Naive thymus-derived CD4-positive, alpha-beta T cell (primary cell): ENCODE measurements at regions not wholly inside any gene's neighbourhood (a gene's known extent, or its start where the extent isn't known, plus 50 kb on each side); places are given as distances from the start of the nearest gene placed in this dataset.
"Not testable (repeated sequence)": the region's sequence is repeated elsewhere in the genome, so short reads cannot be mapped to it uniquely, and the experiment has no call there.

Experiments used
- ATAC-seq: fragments of 150-1000 bp; cut with Tn5 transposase; 2 replicates; pipeline ENCODE4 v1.10.0; 2021; ENCODE audit warnings: mild to moderate bottlenecking, moderate library complexity
- CTCF ChIA-PET: fragments of 350-600 bp; sonication (Branson Sonifier 250); formaldehyde crosslinking; loops from one replicate; lab custom pipeline; 2021; ENCODE audit warnings: antibody characterized with exemption; lab: Charles Lee
- POLR2A ChIA-PET: fragments of 350-600 bp; sonication (Branson Sonifier 250); formaldehyde crosslinking; loops from one replicate; lab custom pipeline; 2021; ENCODE audit warnings: antibody characterized with exemption, inconsistent platforms; lab: Charles Lee
- DNase-seq, 9 donors: peaks; one replicate each; pipeline versions ENCODE4 v3.0.0 to v3.0.0-alpha.2; 2020 to 2022; ENCODE audit warnings: mixed read lengths in 1 of 9
- H3K27ac ChIP-seq: one replicate; pipeline ENCODE4 v1.7.0; 2013; ENCODE audit warnings: mild to moderate bottlenecking, low read depth, low read length, moderate library complexity
- H3K27me3 ChIP-seq, 2 donors: one replicate each; pipeline ENCODE4 v1.7.0; 2013; ENCODE audit warnings: low read length in 2 of 2, mild to moderate bottlenecking in 2 of 2, moderate library complexity in 2 of 2; ENCODE audit not compliant: control insufficient read depth in 2 of 2, insufficient read depth in 2 of 2
- H3K36me3 ChIP-seq, 3 experiments: 1 replicate in 2 of 3; 2 replicates in 1 of 3; pipeline ENCODE4 v1.7.0; 2013; ENCODE audit warnings: low read length in 3 of 3, mild to moderate bottlenecking in 3 of 3, moderate library complexity in 1 of 3; ENCODE audit not compliant: insufficient read depth in 3 of 3, control insufficient read depth in 2 of 3
- H3K4me1 ChIP-seq, 2 donors: one replicate each; pipeline ENCODE4 v1.7.0; 2013; ENCODE audit warnings: low read length in 2 of 2, mild to moderate bottlenecking in 2 of 2, moderate library complexity in 1 of 2; ENCODE audit not compliant: control insufficient read depth in 2 of 2, insufficient read depth in 2 of 2
- H3K4me3 ChIP-seq: 2 replicates; pipeline ENCODE4 v1.7.0; 2013; ENCODE audit warnings: mild to moderate bottlenecking, low read length
- H3K9me3 ChIP-seq, 3 experiments: 1 replicate in 2 of 3; 2 replicates in 1 of 3; pipeline ENCODE4 v1.7.0; 2013; ENCODE audit warnings: low read length in 3 of 3; ENCODE audit not compliant: control insufficient read depth in 2 of 3
- H3K27ac Mint-ChIP-seq, 9 donors: one replicate each; pipeline ENCODE4 v1.8.0; 2020 to 2022; ENCODE audit warnings: mixed read lengths in 9 of 9, mild to moderate bottlenecking in 8 of 9, moderate library complexity in 5 of 9, inconsistent platforms in 2 of 9
- H3K27me3 Mint-ChIP-seq, 5 donors: one replicate each; pipeline ENCODE4 v1.8.0; 2021 to 2022; ENCODE audit warnings: mixed read lengths in 5 of 5, mild to moderate bottlenecking in 1 of 5
- H3K36me3 Mint-ChIP-seq, 5 donors: one replicate each; pipeline ENCODE4 v1.8.0; 2020 to 2022; ENCODE audit warnings: mixed read lengths in 5 of 5, mild to moderate bottlenecking in 3 of 5, inconsistent platforms in 1 of 5
- H3K4me1 Mint-ChIP-seq, 7 donors: one replicate each; pipeline ENCODE4 v1.8.0; 2020 to 2022; ENCODE audit warnings: mixed read lengths in 7 of 7, mild to moderate bottlenecking in 3 of 7, inconsistent platforms in 1 of 7
- H3K4me3 Mint-ChIP-seq, 10 donors: one replicate each; pipeline ENCODE4 v1.8.0; 2020 to 2022; ENCODE audit warnings: mild to moderate bottlenecking in 10 of 10, mixed read lengths in 10 of 10, moderate library complexity in 6 of 10, inconsistent platforms in 2 of 10
- H3K9me3 Mint-ChIP-seq, 11 donors: one replicate each; pipeline ENCODE4 v1.8.0; 2020 to 2022; ENCODE audit warnings: mixed read lengths in 11 of 11, mild to moderate bottlenecking in 4 of 11, inconsistent platforms in 1 of 11, moderate library complexity in 1 of 11
- intact Hi-C, 2 donors: fragments of 100-400 bp; cut with micrococcal nuclease; formaldehyde crosslinking; loops; one replicate each; pipeline ENCODE4 v1.15.1; 2023

DNA sequence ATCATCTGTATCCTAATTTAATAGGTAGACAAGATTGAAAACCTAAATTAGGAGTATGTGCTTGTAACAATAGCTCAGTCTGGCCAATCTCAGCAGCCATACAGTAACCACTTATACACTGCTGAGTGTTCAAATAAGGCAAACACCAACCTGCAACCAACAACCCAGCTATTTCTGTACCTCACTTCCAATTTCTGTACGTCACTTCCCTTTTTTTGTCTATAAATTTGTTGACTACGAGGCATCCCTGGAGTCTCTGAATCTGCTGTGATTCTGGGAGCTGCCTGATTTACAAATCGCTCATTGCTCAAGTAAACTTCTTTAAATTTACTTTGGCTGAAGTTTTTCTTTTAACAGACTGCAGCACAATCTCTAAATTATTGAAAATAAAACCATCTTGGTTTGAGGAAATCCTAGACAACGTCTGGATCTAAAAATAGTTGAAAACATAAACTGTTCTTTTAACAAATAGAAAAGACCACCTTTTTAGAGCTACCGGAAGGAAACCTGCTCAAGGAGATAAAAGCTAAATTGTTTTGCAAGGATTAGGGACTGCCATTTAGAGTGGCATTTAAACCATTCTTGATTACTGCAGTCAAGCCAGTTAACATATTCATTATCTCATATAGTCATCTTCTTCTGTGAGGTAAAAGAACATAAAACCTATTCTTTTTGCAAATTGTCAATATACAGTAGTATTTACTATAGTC lies 778.1 kb downstream of the SH3BGRL start:
- Mint-ChIP-seq H3K4me3 (no peak overlapping the region), H3K9me3 (peaks cover 0 to 4% (median 0%) of the 10 kb centered on the region in 11 donors), H3K36me3 (no peaks in the 10 kb centered on the region), H3K27me3 (no peaks in the 10 kb centered on the region), H3K27ac (no peak overlapping the region), H3K4me1 (peaks cover 0 to 1% (median 0%) of the 10 kb centered on the region in 7 donors)
- Histone ChIP-seq H3K36me3 (no peaks in the 10 kb centered on the region), H3K4me3 (no peak overlapping the region), H3K4me1 (no peaks in the 10 kb centered on the region), H3K9me3 (no peaks in the 10 kb centered on the region), H3K27me3 (no peaks in the 10 kb centered on the region), H3K27ac (no peak overlapping the region)
- ATAC-seq (no peak), DNase-seq (no peak)
- ChIA-PET POLR2A (no interaction called here), CTCF (no interaction called here)
- intact Hi-C loops = no loop called here

DNA sequence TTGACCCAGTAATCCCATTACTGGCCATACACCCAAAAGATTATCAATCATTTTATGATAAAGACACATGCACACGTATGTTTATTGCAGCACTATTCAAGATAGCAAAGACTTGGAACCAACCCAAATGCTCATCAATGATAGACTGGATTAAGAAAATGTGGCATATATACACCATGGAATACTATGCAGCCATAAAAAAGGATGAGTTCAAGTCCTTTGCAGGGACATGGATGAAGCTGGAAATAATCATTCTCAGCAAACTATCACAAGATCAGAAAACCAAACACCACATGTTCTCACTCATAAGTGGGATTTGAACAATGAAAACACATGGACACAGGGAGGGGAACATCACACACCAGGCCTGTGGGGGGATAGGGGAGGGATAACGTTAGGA lies 785.3 kb downstream of the SH3BGRL start:
- H3K4me3 Mint-ChIP-seq, DNase-seq, H3K36me3 ChIP-seq, POLR2A ChIA-PET, ATAC-seq, H3K27ac ChIP-seq, H3K27ac Mint-ChIP-seq, H3K27me3 Mint-ChIP-seq, H3K27me3 ChIP-seq, H3K9me3 ChIP-seq, intact Hi-C loops, H3K4me3 ChIP-seq, H3K36me3 Mint-ChIP-seq, CTCF ChIA-PET, H3K4me1 Mint-ChIP-seq, H3K4me1 ChIP-seq: not testable (repeated sequence)
- H3K9me3 Mint-ChIP-seq = peaks cover 0 to 11% (median 2%) of the 10 kb centered on the region in 11 donors

DNA sequence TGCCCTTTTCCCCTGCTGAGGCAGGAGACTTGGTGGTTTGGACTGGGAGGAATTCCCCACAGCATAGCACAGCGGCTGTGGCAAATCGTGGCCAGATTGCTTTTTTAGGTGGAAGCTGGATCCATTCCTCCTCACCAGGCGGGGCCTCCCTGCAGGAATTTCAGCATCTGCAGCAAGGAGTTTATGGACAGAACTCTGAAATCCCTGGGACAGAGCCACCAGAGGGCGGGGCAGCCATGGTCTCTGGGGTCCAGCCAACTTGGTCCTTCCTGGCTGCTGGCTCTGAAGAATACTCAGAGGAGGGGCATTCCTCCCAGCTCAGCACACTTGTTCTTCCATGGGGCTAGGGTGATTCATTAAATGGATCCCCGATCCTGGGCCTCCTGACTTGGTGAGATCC lies 794.3 kb downstream of the SH3BGRL start:
- no peaks in the 10 kb centered on the region for H3K9me3 ChIP-seq
- ChIA-PET POLR2A (no interaction called here), CTCF (no interaction called here)
- H3K27me3 ChIP-seq = no peaks in the 10 kb centered on the region
- H3K27ac Mint-ChIP-seq = no peak overlapping the region
- H3K27ac ChIP-seq = no peak overlapping the region
- H3K36me3 Mint-ChIP-seq = no peaks in the 10 kb centered on the region
- no peaks in the 10 kb centered on the region for H3K27me3 Mint-ChIP-seq
- H3K36me3 ChIP-seq = no peaks in the 10 kb centered on the region
- H3K4me3 ChIP-seq = no peak overlapping the region
- no peaks in the 10 kb centered on the region for H3K4me1 ChIP-seq
- DNase-seq (no peak), ATAC-seq (no peak)
- H3K4me3 Mint-ChIP-seq = no peak overlapping the region
- H3K9me3 Mint-ChIP-seq = peaks cover 4 to 27% (median 7%) of the 10 kb centered on the region in 11 donors
- no peaks in the 10 kb centered on the region for H3K4me1 Mint-ChIP-seq
- intact Hi-C loops = no loop called here

GRCh38 chrX:82029571-82030218 lies 827.8 kb downstream of the SH3BGRL start:
- H3K4me1 ChIP-seq = no peaks in the 10 kb centered on the region
- H3K27me3 ChIP-seq = no peaks in the 10 kb centered on the region
- intact Hi-C loops = no loop called here
- Mint-ChIP-seq H3K27me3 (no peaks in the 10 kb centered on the region), H3K9me3 (peaks cover 0 to 17% (median 2%) of the 10 kb centered on the region in 11 donors), H3K36me3 (no peaks in the 10 kb centered on the region), H3K4me1 (no peaks in the 10 kb centered on the region), H3K4me3 (no peak overlapping the region), H3K27ac (no peak overlapping the region)
- no peaks in the 10 kb centered on the region for H3K9me3 ChIP-seq
- ChIA-PET POLR2A (no interaction called here), CTCF (interaction anchor here (0.7 kb wide), 1 partner anchor 1581 kb away, joined by 4 read pairs; no protein-coding TSS in a partner anchor)
- H3K36me3 ChIP-seq = no peaks in the 10 kb centered on the region
- no peak overlapping the region for H3K4me3 ChIP-seq
- ATAC-seq (no peak), DNase-seq (no peak)
- no peak overlapping the region for H3K27ac ChIP-seq

DNA sequence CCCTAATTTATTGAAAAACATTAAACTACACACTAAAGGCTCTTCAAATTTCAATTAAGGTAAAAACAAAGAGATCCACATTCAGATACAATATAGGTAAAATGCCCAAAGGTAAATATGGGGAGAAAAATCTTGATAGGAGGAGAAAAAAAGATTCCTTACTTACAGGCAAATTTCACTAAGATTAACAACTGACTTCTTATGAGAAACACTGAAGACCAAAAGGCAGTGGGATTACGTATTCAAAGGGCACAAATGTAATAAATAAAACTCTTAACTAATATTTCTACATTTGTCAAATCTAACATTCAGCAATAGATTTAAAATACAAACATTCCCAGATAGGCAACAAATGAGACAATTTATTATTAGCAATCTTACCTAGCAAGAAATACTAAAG lies 829.3 kb downstream of the SH3BGRL start:
- Mint-ChIP-seq H3K9me3 (peaks cover 0 to 17% (median 2%) of the 10 kb centered on the region in 11 donors), H3K4me1 (no peaks in the 10 kb centered on the region), H3K27me3 (no peaks in the 10 kb centered on the region), H3K4me3 (no peak overlapping the region), H3K36me3 (no peaks in the 10 kb centered on the region), H3K27ac (no peak overlapping the region)
- intact Hi-C loops = no loop called here
- Histone ChIP-seq H3K4me3 (no peak overlapping the region), H3K9me3 (peaks cover 0 to 4% (median 0%) of the 10 kb centered on the region in 3 experiments), H3K4me1 (no peaks in the 10 kb centered on the region), H3K27ac (no peak overlapping the region), H3K27me3 (no peaks in the 10 kb centered on the region), H3K36me3 (no peaks in the 10 kb centered on the region)
- ATAC-seq = no peak
- DNase-seq = no peak
- ChIA-PET CTCF (no interaction called here), POLR2A (no interaction called here)

GRCh38 chrX:82038793-82039192 lies 836.9 kb downstream of the SH3BGRL start:
- intact Hi-C loops = no loop called here
- ChIA-PET CTCF (no interaction called here), POLR2A (no interaction called here)
- Histone ChIP-seq H3K4me1 (no peaks in the 10 kb centered on the region), H3K27ac (no peak overlapping the region), H3K9me3 (peaks cover 0 to 4% (median 0%) of the 10 kb centered on the region in 3 experiments), H3K4me3 (no peak overlapping the region), H3K36me3 (no peaks in the 10 kb centered on the region), H3K27me3 (no peaks in the 10 kb centered on the region)
- ATAC-seq (no peak), DNase-seq (no peak)
- no peaks in the 10 kb centered on the region for H3K27me3 Mint-ChIP-seq
- H3K36me3 Mint-ChIP-seq = no peaks in the 10 kb centered on the region
- H3K4me1 Mint-ChIP-seq = no peaks in the 10 kb centered on the region
- no peak overlapping the region for H3K4me3 Mint-ChIP-seq
- H3K9me3 Mint-ChIP-seq = peaks cover 0 to 5% (median 0%) of the 10 kb centered on the region in 11 donors
- H3K27ac Mint-ChIP-seq = no peak overlapping the region

GRCh38 chrX:82041034-82041433 lies 839.1 kb downstream of the SH3BGRL start:
- H3K9me3 ChIP-seq = no peaks in the 10 kb centered on the region
- DNase-seq = no peak
- no peak for ATAC-seq
- no peaks in the 10 kb centered on the region for H3K36me3 ChIP-seq
- no peaks in the 10 kb centered on the region for H3K4me1 Mint-ChIP-seq
- peaks cover 0 to 5% (median under 1%) of the 10 kb centered on the region in 11 donors for H3K9me3 Mint-ChIP-seq
- ChIA-PET CTCF (no interaction called here), POLR2A (no interaction called here)
- no peaks in the 10 kb centered on the region for H3K4me1 ChIP-seq
- H3K4me3 ChIP-seq = no peak overlapping the region
- no peak overlapping the region for H3K4me3 Mint-ChIP-seq
- H3K27ac ChIP-seq = no peak overlapping the region
- H3K27ac Mint-ChIP-seq = no peak overlapping the region
- intact Hi-C loops = no loop called here
- H3K36me3 Mint-ChIP-seq = no peaks in the 10 kb centered on the region
- no peaks in the 10 kb centered on the region for H3K27me3 ChIP-seq
- no peaks in the 10 kb centered on the region for H3K27me3 Mint-ChIP-seq
